Stomach (tissue), 4 donors: ENCODE measurements at regions not wholly inside any gene's neighbourhood (a gene's known extent, or its start where the extent isn't known, plus 50 kb on each side); places are given as distances from the start of the nearest gene placed in this dataset.

Source experiments
- CTCF ChIP-seq, 7 experiments: fragments of 450-650 bp in 4 of 7; fragments of 200-600 bp in 3 of 7; sonication (generic) in 3 of 7; IDR thresholded peaks; one replicate each; pipeline ENCODE4 v1.5.1; 2016 to 2019; ENCODE audit warnings: antibody characterized with exemption in 7 of 7, control low read depth in 2 of 7, mild to moderate bottlenecking in 1 of 7
- EP300 ChIP-seq: sonication (generic); formaldehyde crosslinking; IDR thresholded peaks from one replicate; pipeline ENCODE4 v1.6.1; 2017; ENCODE audit warnings: antibody characterized with exemption
- POLR2A ChIP-seq, 4 donors: fragments of 450-650 bp; IDR thresholded peaks; one replicate each; pipeline ENCODE4 v1.6.1; 2016; ENCODE audit warnings: antibody characterized with exemption in 4 of 4, control low read depth in 2 of 4, mild to moderate bottlenecking in 1 of 4, moderate library complexity in 1 of 4
- POLR2AphosphoS5 ChIP-seq, 3 donors: sonication (generic); formaldehyde crosslinking; IDR thresholded peaks; one replicate each; pipeline ENCODE4 v1.6.1; 2016; ENCODE audit warnings: antibody characterized with exemption in 3 of 3

DNA sequence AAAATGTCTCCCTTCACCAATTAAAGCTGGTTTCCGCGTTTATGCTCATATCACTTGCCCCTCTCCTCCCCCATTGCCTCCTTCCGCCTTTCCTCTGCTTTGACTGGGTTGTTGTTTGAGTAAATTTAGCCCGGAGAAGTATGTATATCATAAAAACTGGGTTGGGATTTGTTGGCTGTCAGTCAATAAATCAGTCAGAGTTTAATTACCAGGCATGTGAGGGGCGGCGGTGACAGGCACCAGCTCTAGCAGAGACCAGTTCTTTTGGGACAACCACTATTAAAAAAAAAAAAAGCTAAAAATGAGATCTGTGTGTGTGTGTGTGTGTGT is 382.4 kb upstream of the SMIM21 start:
- no peak for TF ChIP-seq POLR2A (IDR thresholded peaks at IDR 0.05)
- no peak for TF ChIP-seq CTCF (IDR thresholded peaks at IDR 0.05)
- TF ChIP-seq POLR2AphosphoS5 (IDR thresholded peaks at IDR 0.05), result no peak
- TF ChIP-seq EP300, result no peak
